ENCODE measurements at regions not wholly inside any gene's neighbourhood (a gene's known extent, or its start where the extent isn't known, plus 50 kb on each side); places are given as distances from the start of the nearest gene placed in this dataset.

DNA sequence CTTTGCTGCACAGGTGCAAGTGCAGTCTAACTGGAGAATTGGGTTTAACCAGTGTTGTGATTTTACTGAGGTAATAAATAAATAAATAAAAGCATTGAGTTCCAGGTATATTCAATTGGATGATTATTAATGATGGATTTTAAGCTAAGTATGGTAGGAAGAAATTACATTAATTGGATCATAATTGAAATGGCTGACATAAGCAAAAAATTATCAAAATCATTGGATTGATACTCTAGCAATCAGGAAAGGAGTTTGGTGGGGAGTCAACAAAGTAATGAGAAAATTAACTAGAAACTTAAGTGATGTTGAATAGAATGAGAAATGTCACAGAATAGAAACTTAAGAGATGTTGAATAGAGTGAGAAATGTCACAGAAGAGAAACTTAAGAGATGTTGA lies 981.9 kb downstream of the SI start:
- TF ChIP-seq CTCF (IDR thresholded peaks at IDR 0.05) (no peak), ZFX (IDR thresholded peaks at IDR 0.05; ENCODE audit: borderline replicate concordance) (no peak)
